ENCODE measurements at regions not wholly inside any gene's neighbourhood (a gene's known extent, or its start where the extent isn't known, plus 50 kb on each side); places are given as distances from the start of the nearest gene placed in this dataset.

- H3K79me2 ChIP-seq (ENCODE audit: control insufficient read depth, low read length), result no peaks in the 10 kb centered on the region
- no peaks in the 10 kb centered on the region for H3K27me3 ChIP-seq (ENCODE audit: control insufficient read depth, low read length)
- H3K36me3 ChIP-seq (ENCODE audit: control insufficient read depth, low read length), result no peaks in the 10 kb centered on the region
- no peak overlapping the region for H3K27ac ChIP-seq (ENCODE audit: low read depth, low read length)
- no peaks in the 10 kb centered on the region for H4K20me1 ChIP-seq (ENCODE audit: control insufficient read depth, insufficient read depth, low read depth, low read length)
- H3K9me3 ChIP-seq (ENCODE audit: control insufficient read depth, insufficient read depth, low read length), result no peaks in the 10 kb centered on the region
- no peaks in the 10 kb centered on the region for H3F3A ChIP-seq (ENCODE audit: control insufficient read depth, insufficient read depth)
- H3K4me2 ChIP-seq (ENCODE audit: low read length), result no peak overlapping the region
- H3K4me3 ChIP-seq (ENCODE audit: low read length), result no peak overlapping the region
- H3K9me2 ChIP-seq (replicated peaks; ENCODE audit: control insufficient read depth, low read length), result no peaks in the 10 kb centered on the region
- no peaks in the 10 kb centered on the region for H3K4me1 ChIP-seq (ENCODE audit: control insufficient read depth, low read length)
- TF ChIP-seq EZH2phosphoT487 (IDR thresholded peaks at IDR 0.05; ENCODE audit: borderline replicate concordance, low read length), result no peak
- TF ChIP-seq, protein P1, sequence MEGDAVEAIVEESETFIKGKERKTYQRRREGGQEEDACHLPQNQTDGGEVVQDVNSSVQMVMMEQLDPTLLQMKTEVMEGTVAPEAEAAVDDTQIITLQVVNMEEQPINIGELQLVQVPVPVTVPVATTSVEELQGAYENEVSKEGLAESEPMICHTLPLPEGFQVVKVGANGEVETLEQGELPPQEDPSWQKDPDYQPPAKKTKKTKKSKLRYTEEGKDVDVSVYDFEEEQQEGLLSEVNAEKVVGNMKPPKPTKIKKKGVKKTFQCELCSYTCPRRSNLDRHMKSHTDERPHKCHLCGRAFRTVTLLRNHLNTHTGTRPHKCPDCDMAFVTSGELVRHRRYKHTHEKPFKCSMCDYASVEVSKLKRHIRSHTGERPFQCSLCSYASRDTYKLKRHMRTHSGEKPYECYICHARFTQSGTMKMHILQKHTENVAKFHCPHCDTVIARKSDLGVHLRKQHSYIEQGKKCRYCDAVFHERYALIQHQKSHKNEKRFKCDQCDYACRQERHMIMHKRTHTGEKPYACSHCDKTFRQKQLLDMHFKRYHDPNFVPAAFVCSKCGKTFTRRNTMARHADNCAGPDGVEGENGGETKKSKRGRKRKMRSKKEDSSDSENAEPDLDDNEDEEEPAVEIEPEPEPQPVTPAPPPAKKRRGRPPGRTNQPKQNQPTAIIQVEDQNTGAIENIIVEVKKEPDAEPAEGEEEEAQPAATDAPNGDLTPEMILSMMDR (IDR thresholded peaks at IDR 0.05; ENCODE audit: low read depth, low read length, poor library complexity, severe bottlenecking), result no peak
Observed at GRCh38 chr5:28499766-28500290, 1461.4 kb upstream of the CDH9 start.

GRCh38 chr5:28495876-28496275 lies 1457.5 kb upstream of the CDH9 start:
- Histone ChIP-seq H3K27me3 (ENCODE audit: control insufficient read depth, low read length) (no peaks in the 10 kb centered on the region), H3K9me2 (replicated peaks; ENCODE audit: control insufficient read depth, low read length) (no peaks in the 10 kb centered on the region), H3F3A (ENCODE audit: control insufficient read depth, insufficient read depth) (no peaks in the 10 kb centered on the region), H3K36me3 (ENCODE audit: control insufficient read depth, low read length) (no peaks in the 10 kb centered on the region), H3K4me3 (ENCODE audit: low read length) (no peak overlapping the region), H3K27ac (ENCODE audit: low read depth, low read length) (no peak overlapping the region), H4K20me1 (ENCODE audit: control insufficient read depth, insufficient read depth, low read depth, low read length) (no peaks in the 10 kb centered on the region), H3K4me2 (ENCODE audit: low read length) (no peak overlapping the region), H3K4me1 (ENCODE audit: control insufficient read depth, low read length) (no peaks in the 10 kb centered on the region), H3K79me2 (ENCODE audit: control insufficient read depth, low read length) (no peaks in the 10 kb centered on the region), H3K9me3 (ENCODE audit: control insufficient read depth, insufficient read depth, low read length) (no peaks in the 10 kb centered on the region)
- no peak for TF ChIP-seq EZH2phosphoT487 (IDR thresholded peaks at IDR 0.05; ENCODE audit: borderline replicate concordance, low read length)
- TF ChIP-seq, protein P1 (IDR thresholded peaks at IDR 0.05; ENCODE audit: low read depth, low read length, poor library complexity, severe bottlenecking), result no peak

- H3K4me1 ChIP-seq (ENCODE audit: control insufficient read depth, low read length), result no peaks in the 10 kb centered on the region
- H3K4me2 ChIP-seq (ENCODE audit: low read length), result no peak overlapping the region
- no peaks in the 10 kb centered on the region for H3K79me2 ChIP-seq (ENCODE audit: control insufficient read depth, low read length)
- H3F3A ChIP-seq (ENCODE audit: control insufficient read depth, insufficient read depth), result no peaks in the 10 kb centered on the region
- no peaks in the 10 kb centered on the region for H3K36me3 ChIP-seq (ENCODE audit: control insufficient read depth, low read length)
- H3K9me3 ChIP-seq (ENCODE audit: control insufficient read depth, insufficient read depth, low read length), result peaks cover 4% of the 10 kb centered on the region; the same call in 1 of the 2 replicates
- no peaks in the 10 kb centered on the region for H3K27me3 ChIP-seq (ENCODE audit: control insufficient read depth, low read length)
- H3K4me3 ChIP-seq (ENCODE audit: low read length), result no peak overlapping the region
- H3K9me2 ChIP-seq (replicated peaks; ENCODE audit: control insufficient read depth, low read length), result no peaks in the 10 kb centered on the region
- TF ChIP-seq, protein P1 (IDR thresholded peaks at IDR 0.05; ENCODE audit: low read depth, low read length, poor library complexity, severe bottlenecking), result no peak
- no peak for TF ChIP-seq EZH2phosphoT487 (IDR thresholded peaks at IDR 0.05; ENCODE audit: borderline replicate concordance, low read length)
- H3K27ac ChIP-seq (ENCODE audit: low read depth, low read length), result no peak overlapping the region
- H4K20me1 ChIP-seq (ENCODE audit: control insufficient read depth, insufficient read depth, low read depth, low read length), result no peaks in the 10 kb centered on the region
Observed at GRCh38 chr5:28493456-28493855, 1455.1 kb upstream of the CDH9 start.
